ENCODE measurements at regions not wholly inside any gene's neighbourhood (a gene's known extent, or its start where the extent isn't known, plus 50 kb on each side); places are given as distances from the start of the nearest gene placed in this dataset. TPM values are rescaled to one million over a fixed set of nuclear protein-coding genes. Genes with fewer than 3 reads are reported as not detected.

DNA sequence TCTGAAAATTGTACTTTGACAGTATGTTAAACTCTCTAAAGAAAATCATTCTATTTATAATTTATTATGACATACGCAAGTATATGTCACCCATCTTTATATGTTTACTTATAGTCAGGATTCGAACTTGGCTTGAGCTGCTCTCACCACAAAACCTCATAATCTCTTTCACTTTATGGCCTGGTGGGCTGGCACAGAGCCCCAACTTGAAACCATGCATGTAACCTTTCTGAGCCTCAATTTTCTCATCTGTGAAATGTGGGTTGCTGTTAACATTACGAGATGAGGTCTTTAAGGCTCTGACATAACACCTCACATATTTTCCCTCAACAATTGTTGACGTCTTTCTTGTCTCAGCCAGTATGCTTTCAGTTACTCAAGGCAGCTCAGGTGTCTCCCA lies 69.4 kb upstream of the PFN2 start:
- DNase-seq (ENCODE audit: low read depth in 2 of 3, low spot score in 2 of 3) = no peak

GRCh38 chr3:150038830-150039229 lies 68.1 kb upstream of the PFN2 start:
- DNase-seq (ENCODE audit: low read depth in 2 of 3, low spot score in 2 of 3) = no peak

DNA sequence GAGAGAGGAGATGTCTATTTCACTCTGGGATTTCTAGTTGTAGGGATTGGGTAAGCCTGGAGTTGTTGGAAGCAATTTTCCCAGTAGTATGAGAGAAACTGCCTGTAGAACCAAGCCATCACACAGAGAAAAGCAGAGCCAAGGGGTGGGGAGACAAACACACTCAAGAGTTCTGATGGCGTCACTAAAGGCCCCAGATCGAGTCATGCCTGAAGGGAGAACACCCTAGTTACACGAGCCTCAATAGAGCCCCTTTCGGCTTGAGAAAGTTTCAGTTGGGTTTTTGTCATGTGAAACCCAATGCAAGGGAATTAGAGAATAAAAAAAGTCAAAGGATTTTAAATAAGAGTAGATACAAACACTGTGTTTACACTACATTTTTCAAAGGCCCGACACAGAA lies 66.1 kb upstream of the PFN2 start:
- no peak for DNase-seq (ENCODE audit: low read depth in 2 of 3, low spot score in 2 of 3)

GRCh38 chr3:150035910-150036612 lies 65.4 kb upstream of the PFN2 start:
- no peak for DNase-seq (ENCODE audit: low read depth in 2 of 3, low spot score in 2 of 3)

DNA sequence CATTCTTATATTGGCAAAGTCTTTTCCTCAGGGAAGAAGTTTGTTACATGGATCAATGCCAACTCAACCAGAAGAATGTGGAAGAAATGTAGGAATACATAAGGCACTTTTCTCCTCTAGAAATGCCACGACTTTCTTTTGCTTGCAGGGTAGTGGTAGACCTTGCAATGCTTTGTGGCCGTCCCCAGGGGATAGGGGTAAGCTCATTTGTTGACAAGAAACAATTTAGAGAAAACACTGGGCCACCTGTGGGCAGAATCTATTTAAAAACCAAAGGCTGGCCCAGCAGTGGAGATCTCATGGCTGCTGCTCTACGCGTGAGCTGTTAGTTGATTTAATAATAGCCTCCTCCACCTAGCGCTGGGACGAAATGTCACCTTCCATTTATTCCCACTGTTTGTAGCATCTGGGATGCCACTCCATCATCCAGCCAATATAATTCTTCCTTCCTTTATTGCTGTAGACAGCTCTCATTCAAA lies 64.6 kb upstream of the PFN2 start:
- no peak for DNase-seq (ENCODE audit: low read depth in 2 of 3, low spot score in 2 of 3)

- no peak for DNase-seq (ENCODE audit: low read depth in 2 of 3, low spot score in 2 of 3)
Observed at GRCh38 chr3:150033721-150034120, 63.0 kb upstream of the PFN2 start.

DNA sequence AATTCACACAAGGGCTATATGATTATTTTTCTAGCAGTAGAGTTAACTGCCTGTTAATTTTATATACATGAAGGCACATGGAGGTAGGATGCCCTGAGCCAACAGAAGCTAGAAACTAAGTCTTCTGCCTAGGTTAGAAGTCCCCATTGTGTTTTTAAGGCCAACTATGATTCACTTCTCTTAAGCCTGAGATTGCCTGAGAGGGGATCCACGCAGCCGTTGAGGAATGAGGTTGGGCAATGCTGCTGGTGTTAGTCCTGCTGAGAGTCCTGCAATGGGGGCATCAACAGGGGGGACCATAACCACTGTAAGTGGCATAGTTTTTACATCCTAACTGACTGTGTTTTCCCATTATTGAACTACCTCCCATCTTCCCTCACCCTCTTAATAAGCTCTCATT lies 60.1 kb upstream of the PFN2 start:
- DNase-seq (ENCODE audit: low read depth in 2 of 3, low spot score in 2 of 3) = no peak

DNA sequence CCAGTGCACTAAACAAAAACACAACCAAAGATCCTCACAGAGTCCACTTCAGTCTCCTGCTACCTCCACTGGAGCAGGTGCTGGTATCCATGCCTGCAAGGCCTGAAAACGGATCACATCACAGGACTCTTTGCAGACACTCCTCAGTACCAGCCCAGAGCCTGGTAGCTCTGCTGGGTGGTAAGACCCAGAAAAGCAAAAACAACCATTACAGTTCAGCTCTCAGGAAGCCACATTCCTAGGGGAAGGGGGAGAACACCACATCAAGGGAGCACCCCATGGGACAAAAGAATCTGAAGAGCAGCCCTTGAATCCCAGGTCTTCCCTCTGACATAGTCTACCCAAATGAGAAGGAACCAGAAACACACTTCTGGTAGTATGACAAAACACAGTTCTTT lies 52.5 kb upstream of the PFN2 start:
- no peak for DNase-seq (ENCODE audit: low read depth in 2 of 3, low spot score in 2 of 3)

DNA sequence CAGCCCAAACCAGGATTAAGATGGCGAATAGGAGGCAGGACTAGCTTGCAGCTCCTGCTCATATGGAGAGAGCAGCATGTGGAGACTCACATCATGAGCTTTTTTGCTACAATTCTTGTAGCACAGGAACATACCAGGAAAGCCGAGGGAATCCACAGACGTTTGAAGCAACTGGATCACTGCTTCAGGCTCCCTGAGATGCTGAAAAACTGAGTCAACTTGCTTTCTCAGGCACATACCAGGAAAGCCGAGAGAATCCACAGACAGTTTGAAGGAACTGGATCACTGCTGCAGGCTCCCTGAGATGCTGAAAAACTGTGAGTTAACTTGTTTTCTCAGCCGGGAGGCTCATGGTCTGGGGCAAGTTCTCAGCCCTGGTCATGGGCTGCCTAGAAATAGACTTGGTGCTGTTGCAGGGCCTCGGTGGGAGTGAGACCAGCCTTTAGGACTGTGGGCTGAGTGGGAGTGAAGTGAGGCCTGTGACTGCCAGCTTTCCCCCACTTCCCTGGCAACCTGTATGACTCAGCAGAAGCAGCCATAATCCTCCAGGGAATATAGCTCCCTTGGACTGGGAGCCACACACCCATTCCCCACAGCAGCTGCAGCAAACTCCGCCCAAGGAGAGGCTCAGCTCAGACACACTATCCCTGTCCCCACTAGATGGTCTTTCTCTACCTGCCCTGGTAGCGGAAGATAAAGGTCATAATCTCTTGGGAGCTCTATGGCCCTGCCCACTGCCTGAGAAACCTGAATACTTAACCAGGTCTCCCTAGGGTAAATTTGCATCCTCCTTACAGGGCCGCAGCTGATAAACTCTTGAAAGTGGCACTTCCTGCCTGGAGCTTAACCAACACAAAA lies 51.9 kb upstream of the PFN2 start:
- no peak for DNase-seq (ENCODE audit: low read depth in 2 of 3, low spot score in 2 of 3)

- no peak for DNase-seq (ENCODE audit: low read depth in 2 of 3, low spot score in 2 of 3)
Observed at GRCh38 chr3:150020527-150020926, 49.8 kb upstream of the PFN2 start.

Small RNAs in the stretch of these regions (small RNA-seq; reads per million reads assigned to genes)
- gene RF00004 (not detected), gene RPL32P9 (not detected)

All from hematopoietic multipotent progenitor cell (in vitro differentiated cells).